ENCODE measurements at regions not wholly inside any gene's neighbourhood (a gene's known extent, or its start where the extent isn't known, plus 50 kb on each side); places are given as distances from the start of the nearest gene placed in this dataset.

DNA sequence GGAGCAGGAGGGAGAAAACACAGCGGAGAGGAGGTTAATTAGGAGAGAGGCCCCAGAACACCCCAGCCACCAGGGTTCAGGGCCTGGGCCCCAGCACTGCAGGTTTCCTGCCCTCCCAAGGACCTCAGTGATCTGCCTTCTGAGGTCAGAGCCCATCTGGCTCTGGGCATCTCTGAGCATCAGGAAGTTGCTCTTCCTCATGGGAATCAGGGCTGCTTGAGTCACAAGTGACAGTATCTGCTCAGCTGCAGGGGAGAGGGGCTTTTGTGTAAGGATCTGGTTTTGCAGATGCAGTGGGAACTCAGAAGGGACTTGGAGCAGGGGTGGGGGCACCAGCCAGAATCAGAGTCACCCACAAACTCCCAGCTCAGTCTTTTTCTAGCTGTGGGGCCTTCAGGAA lies 472.1 kb downstream of the PTPRU start:
- DNase-seq (ENCODE audit: low read depth in 2 of 2, low spot score in 1 of 2): no peak

DNA sequence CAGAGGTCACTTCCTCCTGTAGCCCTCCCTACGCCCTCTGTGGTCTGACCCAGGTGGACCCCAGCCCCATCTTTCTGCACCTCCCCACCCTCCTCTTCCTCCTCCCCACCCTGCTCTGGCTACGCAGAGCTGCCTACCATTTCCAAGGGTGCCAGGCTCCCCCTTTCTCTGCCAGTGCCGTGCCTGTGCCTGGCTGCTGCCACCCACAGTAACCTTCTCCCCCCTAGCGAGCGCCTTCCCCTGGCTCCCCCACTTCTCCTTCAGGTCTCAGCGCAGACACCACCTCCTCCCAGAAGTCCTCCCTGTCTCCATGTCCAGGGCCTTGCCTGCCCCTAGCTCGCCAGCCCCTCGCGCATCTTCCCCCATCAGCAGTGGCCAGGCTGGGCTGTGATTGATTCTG lies 471.5 kb downstream of the PTPRU start:
- no peak for DNase-seq (ENCODE audit: low read depth in 2 of 2, low spot score in 1 of 2)

DNA sequence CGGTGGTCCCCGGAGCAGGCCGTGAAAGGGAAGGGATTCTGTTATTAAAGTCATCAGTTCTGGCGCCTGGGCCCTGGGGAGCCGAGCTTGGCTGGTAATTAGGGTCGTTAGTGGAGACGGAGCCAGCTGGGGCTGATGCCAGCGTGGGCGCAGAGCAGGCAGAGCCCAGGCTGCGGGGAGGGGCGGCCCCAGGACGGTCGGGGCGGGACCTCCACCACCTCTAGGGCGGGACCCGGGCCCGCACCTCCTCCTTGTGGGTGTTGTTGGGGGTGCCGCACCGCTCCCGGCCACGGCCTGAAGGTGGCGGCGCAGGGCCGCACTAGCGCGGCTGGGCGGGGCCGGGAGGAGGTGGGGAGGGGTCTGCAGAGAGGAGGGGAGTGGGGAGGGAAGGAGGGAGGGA lies 470.6 kb downstream of the PTPRU start:
- DNase-seq (ENCODE audit: low read depth in 2 of 2, low spot score in 1 of 2): no peak

GRCh38 chr1:29704430-29704829 lies 468.1 kb downstream of the PTPRU start:
- no peak for DNase-seq (ENCODE audit: low read depth in 2 of 2, low spot score in 1 of 2)

DNA sequence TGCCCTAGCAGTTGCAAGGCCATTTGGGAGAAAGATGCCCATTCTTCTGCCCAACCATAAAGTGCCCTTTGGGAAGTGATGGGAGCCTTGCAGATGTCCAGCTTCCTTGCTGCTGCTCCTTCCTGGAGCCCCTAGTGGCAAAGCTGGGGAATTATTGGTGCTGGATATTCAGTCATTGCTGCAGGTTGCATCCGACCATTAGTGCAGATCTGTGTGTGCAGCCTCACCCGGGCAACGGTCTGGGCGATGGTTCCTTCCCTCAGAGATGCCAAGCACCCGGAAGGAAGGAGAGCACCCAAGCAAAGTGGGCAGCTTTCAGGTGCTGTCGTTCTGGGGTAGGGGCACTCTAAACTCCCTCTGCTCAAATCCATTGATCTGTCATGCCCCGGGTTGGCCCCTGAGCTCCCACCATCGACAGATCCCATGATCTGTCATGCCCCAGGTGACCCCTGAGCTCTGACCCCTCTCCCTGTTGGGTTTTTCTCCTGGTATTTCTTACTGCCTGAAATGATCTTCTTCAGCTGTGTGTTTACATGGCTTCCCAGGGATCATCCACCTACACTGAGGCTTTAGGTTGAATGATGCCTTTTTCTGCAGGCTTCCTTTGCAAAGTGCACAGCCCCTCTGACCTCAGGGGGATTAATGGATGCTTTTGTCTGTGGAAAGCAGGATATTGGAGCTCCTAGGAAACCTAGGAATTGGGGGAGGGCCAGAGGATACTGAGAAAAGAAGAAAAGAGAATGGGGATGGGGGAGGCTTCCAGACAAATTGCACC lies 467.5 kb downstream of the PTPRU start:
- no peak for DNase-seq (ENCODE audit: low read depth in 2 of 2, low spot score in 1 of 2)

DNA sequence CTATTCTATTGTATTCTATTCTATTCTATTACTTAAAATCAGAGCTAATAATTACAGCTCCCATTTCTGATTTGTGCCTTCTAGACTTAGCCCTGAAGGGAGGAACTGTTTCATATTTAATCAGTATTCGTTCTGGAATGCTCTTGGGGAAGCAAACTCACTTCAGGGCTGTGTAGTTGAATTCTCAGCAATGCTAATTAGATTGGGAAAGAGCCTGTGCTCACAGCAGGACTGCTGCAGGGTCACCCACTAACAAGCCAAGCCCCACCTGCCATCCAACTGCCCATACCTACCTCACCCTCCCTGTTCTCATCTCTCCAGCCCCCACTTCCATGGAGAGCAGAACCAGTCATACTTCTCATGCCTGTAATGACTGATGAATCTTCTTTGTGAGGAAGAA lies 464.2 kb downstream of the PTPRU start:
- no peak for DNase-seq (ENCODE audit: low read depth in 2 of 2, low spot score in 1 of 2)

GRCh38 chr1:29698626-29699025 lies 462.3 kb downstream of the PTPRU start:
- no peak for DNase-seq (ENCODE audit: low read depth in 2 of 2, low spot score in 1 of 2)

- no peak for DNase-seq (ENCODE audit: low read depth in 2 of 2, low spot score in 1 of 2)
These were observed 461.7 kb downstream of the PTPRU start for GRCh38 chr1:29698033-29698432.

- no peak for DNase-seq (ENCODE audit: low read depth in 2 of 2, low spot score in 1 of 2)
These were observed 461.1 kb downstream of the PTPRU start for GRCh38 chr1:29697391-29697780.

GRCh38 chr1:29696656-29697390 lies 460.5 kb downstream of the PTPRU start:
- DNase-seq (ENCODE audit: low read depth in 2 of 2, low spot score in 1 of 2): no peak

GRCh38 chr1:29695803-29696202 lies 459.5 kb downstream of the PTPRU start:
- DNase-seq (ENCODE audit: low read depth in 2 of 2, low spot score in 1 of 2): no peak

DNA sequence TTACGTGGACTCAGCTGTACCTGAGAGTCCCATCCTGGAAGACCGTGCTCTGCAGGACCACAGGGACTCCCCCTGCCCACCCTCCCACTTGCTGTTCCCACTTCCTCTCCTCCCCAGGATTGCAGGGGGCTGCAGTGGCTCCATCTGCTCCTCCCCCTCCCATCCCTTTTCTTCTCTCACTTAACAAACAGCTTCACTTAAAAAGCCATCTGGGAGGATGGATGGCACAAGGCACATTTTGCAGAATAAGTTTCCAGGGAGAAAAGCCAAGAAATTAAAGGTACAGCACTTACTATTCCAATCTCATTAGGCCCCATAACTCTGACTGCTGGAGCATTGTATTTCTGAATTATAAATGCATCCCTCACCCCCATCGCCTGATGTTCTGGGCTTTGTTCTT lies 458.7 kb downstream of the PTPRU start:
- no peak for DNase-seq (ENCODE audit: low read depth in 2 of 2, low spot score in 1 of 2)

DNA sequence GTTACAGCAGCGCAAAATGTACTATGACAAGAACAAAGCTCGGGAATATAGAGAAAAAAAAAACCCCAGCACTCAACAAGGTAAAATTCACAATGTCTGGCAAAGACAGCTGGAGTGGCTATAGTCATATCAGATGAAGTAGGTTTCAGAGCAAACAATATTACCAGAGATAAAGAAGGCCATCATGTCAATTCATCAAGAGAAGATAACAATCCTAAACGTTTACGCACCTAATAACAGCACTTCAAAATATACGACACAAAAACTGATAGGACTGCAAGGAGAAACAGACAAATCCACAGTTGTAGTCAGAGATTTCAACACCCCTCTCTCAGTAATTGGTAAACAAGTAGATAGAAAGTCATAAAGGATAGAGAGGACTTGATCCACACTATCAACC lies 455.2 kb downstream of the PTPRU start:
- no peak for DNase-seq (ENCODE audit: low read depth in 2 of 2, low spot score in 1 of 2)

DNA sequence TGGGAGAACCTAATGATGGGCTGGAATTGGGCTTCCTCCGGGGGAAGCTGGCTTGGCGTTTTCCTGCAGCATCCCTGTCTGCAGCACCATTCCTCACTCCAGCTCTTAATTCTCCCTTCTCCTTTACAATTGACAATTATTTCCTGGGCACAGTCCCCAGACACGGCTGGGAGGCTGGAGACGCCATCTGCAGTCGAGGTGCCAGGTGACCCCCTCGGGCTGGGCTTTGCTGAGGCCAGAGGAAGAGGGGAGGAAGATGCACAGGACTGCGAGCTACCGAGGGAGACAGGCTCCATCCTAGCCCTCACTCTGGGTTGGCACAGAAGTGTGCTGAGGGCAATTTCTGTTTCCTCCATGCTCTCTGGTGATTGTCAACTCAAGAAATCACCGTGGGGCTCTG lies 453.8 kb downstream of the PTPRU start:
- DNase-seq (ENCODE audit: low read depth in 2 of 2, low spot score in 1 of 2): no peak

DNA sequence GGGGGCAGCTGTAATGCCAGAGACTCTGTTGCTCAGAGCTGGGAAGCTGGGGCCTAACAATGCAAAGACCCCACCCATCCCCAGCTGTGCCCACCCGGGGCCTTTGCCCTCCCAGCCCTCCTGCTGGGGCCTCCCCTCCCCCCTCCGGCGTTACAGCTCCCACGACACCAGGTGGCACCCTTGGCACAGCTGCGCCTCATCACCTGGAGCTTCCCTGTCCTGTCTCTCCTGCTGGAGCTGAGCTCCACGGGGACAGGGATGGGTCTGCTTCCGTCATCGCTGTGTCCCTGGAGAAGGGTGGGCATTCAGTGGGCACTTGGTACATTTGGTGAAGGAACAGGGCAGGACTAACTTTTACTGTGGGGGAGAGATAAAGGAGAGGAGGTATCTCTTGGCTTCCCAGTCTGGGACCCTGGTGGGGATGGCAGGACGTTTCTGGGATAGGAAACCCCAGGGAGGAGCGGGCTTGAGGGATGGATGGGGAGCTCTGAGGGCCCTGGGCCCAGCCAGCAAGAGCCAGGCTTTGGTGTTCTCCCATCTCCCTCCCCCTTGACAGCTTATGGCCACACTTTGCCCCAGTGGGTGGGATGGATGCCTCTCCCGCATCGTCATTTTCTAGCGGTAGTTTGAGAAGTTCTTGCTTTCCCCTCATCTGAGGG lies 453.2 kb downstream of the PTPRU start:
- DNase-seq (ENCODE audit: low read depth in 2 of 2, low spot score in 1 of 2): no peak

- DNase-seq (ENCODE audit: low read depth in 2 of 2, low spot score in 1 of 2): no peak
These were observed 452.4 kb downstream of the PTPRU start for GRCh38 chr1:29688471-29689365.

- no peak for DNase-seq (ENCODE audit: low read depth in 2 of 2, low spot score in 1 of 2)
These were observed 451.4 kb downstream of the PTPRU start for GRCh38 chr1:29687601-29688244.

GRCh38 chr1:29687166-29687565 lies 450.8 kb downstream of the PTPRU start:
- no peak for DNase-seq (ENCODE audit: low read depth in 2 of 2, low spot score in 1 of 2)

- no peak for DNase-seq (ENCODE audit: low read depth in 2 of 2, low spot score in 1 of 2)
These were observed 449.9 kb downstream of the PTPRU start for GRCh38 chr1:29686012-29686930.

- DNase-seq (ENCODE audit: low read depth in 2 of 2, low spot score in 1 of 2): no peak
These were observed 449.1 kb downstream of the PTPRU start for GRCh38 chr1:29685387-29685786.

All from stimulated activated CD8-positive, alpha-beta memory T cell treated with anti-CD3 and anti-CD28 coated beads, Interleukin-4, amount 100 ng/mL, for 1 hour (primary cell).